ENCODE measurements at regions not wholly inside any gene's neighbourhood (a gene's known extent, or its start where the extent isn't known, plus 50 kb on each side); places are given as distances from the start of the nearest gene placed in this dataset.

DNA sequence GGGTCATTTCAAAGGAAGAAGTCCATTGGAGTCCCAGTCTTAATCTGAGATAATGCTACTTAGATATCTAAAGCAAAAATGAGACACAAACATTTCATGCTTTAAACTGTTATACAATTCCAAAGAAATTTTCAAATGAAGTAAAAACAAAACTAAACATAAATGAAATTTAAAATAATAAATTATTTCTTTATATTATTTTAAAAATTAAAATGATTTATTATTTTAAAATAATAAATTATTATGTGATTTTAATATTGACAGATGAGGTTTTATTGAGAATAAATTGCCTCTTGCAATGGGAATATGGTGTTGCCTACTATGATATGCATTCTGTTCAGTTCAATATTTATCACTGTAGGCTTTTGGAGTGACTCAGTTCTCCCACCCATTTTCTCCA lies 93.7 kb upstream of the BACH2 start:
- TF ChIP-seq, protein P1, sequence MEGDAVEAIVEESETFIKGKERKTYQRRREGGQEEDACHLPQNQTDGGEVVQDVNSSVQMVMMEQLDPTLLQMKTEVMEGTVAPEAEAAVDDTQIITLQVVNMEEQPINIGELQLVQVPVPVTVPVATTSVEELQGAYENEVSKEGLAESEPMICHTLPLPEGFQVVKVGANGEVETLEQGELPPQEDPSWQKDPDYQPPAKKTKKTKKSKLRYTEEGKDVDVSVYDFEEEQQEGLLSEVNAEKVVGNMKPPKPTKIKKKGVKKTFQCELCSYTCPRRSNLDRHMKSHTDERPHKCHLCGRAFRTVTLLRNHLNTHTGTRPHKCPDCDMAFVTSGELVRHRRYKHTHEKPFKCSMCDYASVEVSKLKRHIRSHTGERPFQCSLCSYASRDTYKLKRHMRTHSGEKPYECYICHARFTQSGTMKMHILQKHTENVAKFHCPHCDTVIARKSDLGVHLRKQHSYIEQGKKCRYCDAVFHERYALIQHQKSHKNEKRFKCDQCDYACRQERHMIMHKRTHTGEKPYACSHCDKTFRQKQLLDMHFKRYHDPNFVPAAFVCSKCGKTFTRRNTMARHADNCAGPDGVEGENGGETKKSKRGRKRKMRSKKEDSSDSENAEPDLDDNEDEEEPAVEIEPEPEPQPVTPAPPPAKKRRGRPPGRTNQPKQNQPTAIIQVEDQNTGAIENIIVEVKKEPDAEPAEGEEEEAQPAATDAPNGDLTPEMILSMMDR (IDR thresholded peaks at IDR 0.05): no peak
- no peak for TF ChIP-seq EZH2 (IDR thresholded peaks at IDR 0.05; ENCODE audit: borderline replicate concordance, insufficient read depth, low read depth, low read length, poor library complexity, severe bottlenecking)

Data from B cell (primary cell).